ENCODE measurements at regions not wholly inside any gene's neighbourhood (a gene's known extent, or its start where the extent isn't known, plus 50 kb on each side); places are given as distances from the start of the nearest gene placed in this dataset.
"Not testable (repeated sequence)": the region's sequence is repeated elsewhere in the genome, so short reads cannot be mapped to it uniquely, and the experiment has no call there.

DNA sequence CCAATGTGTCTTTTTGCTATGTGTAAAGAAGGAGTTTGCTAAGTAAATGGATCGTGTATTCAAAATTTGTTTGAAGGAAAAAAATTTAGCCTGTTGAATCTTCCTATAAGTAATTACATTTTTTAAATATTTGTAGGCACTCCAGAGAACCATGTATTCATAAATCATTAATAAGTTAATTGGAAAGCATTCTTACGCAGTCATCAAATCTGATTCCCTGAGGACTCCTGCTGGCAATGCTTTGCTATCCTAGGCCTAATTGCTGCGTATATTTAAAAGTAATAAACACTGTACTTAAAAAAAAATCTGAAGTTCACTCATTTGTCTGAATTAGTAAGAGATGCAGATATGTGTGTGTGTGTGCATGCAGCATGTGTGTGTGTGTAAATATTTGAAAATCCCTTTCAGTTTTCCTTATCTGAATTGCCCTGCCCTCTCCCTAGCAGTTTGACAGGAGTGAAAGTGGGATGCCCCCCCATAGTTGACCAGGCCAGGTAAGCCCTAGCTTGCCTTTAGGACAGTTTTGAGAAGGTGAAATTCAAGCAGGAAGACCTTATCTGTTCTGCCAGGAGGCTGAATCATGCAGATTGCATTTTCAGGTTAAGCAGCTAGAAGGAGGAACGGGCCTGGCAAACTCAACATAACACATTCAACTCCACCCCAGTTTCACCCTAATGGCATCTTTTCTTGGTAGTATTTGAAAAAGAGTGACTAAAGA, 81.2 kb upstream of the DNAH5 start:
- ATAC-seq, result no peak
- intact Hi-C loops (cut with DNase I, micrococcal nuclease), result no loop called here

DNA sequence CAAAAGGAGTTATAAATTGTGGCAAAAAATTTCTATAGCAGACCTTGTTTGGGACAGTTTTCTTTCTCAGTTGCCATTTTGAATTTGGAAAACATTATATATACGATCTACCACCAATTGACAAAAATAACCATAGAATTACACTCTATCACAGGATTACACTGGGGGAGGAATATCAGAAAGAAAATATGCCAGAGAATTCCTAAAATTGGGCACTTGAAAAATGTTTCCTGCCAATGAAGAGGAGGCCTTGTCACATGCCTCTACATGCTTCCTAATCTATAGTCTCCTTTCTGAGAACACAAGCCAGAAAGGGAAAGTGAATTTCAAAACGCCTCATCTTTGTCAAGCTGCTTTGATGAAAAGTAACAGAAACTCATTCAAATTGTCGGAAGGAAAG, 78.5 kb upstream of the DNAH5 start:
- intact Hi-C loops (cut with DNase I, micrococcal nuclease), result no loop called here
- no peak for DNase-seq
- no peak for ATAC-seq

More for the DNA sequence above, 81.2 kb upstream of the DNAH5 start:
- DNase-seq, result no peak

DNA sequence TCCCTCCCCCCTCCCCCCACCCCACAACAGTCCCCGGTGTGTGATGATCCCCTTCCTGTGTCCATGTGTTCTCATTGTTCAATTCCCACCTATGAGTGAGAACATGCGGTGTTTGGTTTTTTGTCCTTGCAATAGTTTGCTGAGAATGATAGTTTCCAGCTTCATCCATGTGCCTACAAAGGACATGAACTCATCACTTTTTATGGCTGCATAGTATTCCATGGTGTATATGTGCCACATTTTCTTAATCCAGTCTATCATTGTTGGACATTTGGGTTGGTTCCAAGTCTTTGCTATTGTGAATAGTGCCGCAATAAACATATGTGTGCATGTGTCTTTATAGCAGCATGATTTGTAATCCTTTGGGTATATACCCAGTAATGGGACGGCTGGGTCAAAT, 76.5 kb upstream of the DNAH5 start:
- intact Hi-C loops (cut with DNase I, micrococcal nuclease); ATAC-seq; DNase-seq: not testable (repeated sequence)

GRCh38 chr5:14019768-14020290, 75.3 kb upstream of the DNAH5 start:
- ATAC-seq, result no peak
- intact Hi-C loops (cut with DNase I, micrococcal nuclease), result no loop called here
- DNase-seq, result no peak

GRCh38 chr5:14017904-14018303, 73.4 kb upstream of the DNAH5 start:
- intact Hi-C loops (cut with DNase I, micrococcal nuclease), result no loop called here
- DNase-seq (no peak), ATAC-seq (no peak)

- no peak for DNase-seq
- intact Hi-C loops (cut with DNase I, micrococcal nuclease), result no loop called here
- ATAC-seq, result no peak
These were observed 72.1 kb upstream of the DNAH5 start for GRCh38 chr5:14016549-14016948.

DNA sequence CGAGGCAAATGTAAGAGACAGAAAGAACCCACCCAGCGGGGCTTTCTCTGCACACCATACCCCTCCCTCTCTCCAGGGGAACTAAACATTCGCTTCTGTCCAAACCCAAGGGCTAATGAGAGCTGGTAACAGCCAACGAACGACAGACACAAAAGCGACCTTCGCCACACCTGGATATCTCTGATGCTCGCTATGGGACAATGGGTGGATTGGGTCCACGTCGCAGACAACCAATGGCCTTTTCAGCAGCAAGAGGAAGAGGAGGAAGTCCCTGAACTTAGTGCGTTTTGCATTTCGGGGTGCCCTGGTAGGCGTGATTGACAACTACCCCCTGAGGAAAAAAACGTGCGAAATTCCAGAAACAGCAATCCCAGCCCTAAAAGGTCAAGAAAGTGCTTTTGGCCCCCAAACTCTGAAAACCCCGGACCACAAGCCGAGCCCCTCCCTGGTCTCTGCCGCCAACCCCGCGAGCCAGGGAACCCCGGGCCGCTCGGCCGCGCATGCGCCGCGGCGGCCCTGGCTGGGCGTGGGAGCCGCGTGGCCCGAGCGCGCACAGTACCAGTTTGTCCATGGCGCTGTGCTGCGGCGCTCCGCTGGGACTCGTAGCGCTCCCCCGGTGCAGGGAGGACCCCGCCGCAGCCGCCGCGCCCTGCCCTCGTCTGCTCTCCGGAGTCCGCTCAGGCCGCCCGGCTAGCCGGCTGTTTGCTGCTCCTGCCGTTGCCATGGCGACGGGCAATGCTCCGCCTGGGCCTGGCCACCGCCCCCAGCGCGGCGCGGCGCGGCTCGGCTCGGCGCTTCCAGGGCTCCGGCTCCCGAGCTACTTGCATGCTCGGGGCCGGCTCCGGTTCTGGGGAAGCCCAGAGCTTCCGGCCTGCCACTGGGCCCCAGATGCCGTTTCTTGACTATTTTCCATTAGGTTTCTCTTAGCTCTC, 66.9 kb upstream of the DNAH5 start:
- intact Hi-C loops (cut with DNase I, micrococcal nuclease), result loop anchor here in 1 of 2 donors (5.0 kb wide), 1 partner anchor 261 kb away; no protein-coding TSS in a partner anchor
- ATAC-seq (peak; percentile 94), DNase-seq (peak; percentile 85 to 89)

DNA sequence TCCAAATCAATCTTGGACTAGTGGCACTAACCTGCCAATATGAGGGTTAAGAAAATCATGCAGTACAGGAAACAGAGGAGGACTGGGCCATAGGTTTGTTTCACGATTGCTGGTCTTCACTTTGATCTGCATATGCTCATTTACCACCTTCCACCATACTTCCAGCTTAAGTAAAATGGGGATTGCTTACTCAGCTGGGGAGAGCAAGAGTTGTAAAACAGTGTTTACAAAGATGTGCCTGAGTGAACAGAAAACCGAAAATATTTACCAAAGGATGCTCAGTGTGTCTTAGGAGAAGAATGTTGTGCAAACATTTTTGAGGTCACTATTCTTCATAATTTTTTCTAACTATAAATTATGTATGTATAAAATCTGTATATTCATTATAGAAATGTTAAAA, 65.1 kb upstream of the DNAH5 start:
- DNase-seq (no peak), ATAC-seq (no peak)
- intact Hi-C loops (cut with DNase I, micrococcal nuclease), result loop anchor here in 1 of 2 donors (10.0 kb wide), 1 partner anchor 345 kb away; no protein-coding TSS in a partner anchor

DNA sequence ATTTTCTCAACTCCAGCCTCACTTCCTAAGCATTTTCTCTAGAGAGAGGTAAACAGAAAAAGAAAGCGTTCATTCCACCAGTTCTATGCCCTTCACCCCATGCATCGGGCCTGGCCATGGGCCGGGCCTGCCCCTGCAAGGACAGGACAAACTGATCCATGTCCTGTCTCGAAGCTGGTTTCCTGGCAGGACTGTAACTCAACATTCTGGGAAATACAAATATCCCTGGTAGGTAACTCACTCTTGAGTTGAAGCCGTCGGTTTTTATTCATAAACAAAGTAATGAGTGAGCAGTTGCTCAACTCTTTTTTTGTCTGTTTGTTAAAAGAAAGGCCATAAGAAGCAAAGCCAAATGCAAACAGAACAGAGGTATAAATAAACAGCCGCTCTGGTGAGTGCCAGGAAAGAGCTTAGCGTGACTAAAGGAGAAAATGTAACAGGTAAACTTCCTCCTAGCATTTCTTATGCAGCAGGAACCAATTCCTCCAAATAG, 64.4 kb upstream of the DNAH5 start:
- DNase-seq (no peak), ATAC-seq (no peak)
- intact Hi-C loops (cut with DNase I, micrococcal nuclease), result loop anchor here in 1 of 2 donors (10.0 kb wide), 1 partner anchor 346 kb away; no protein-coding TSS in a partner anchor

GRCh38 chr5:14006823-14007520, 62.5 kb upstream of the DNAH5 start:
- DNase-seq, result no peak
- no peak for ATAC-seq
- intact Hi-C loops (cut with DNase I, micrococcal nuclease), result loop anchor here in 1 of 2 donors (10.0 kb wide), 1 partner anchor 348 kb away; no protein-coding TSS in a partner anchor

DNA sequence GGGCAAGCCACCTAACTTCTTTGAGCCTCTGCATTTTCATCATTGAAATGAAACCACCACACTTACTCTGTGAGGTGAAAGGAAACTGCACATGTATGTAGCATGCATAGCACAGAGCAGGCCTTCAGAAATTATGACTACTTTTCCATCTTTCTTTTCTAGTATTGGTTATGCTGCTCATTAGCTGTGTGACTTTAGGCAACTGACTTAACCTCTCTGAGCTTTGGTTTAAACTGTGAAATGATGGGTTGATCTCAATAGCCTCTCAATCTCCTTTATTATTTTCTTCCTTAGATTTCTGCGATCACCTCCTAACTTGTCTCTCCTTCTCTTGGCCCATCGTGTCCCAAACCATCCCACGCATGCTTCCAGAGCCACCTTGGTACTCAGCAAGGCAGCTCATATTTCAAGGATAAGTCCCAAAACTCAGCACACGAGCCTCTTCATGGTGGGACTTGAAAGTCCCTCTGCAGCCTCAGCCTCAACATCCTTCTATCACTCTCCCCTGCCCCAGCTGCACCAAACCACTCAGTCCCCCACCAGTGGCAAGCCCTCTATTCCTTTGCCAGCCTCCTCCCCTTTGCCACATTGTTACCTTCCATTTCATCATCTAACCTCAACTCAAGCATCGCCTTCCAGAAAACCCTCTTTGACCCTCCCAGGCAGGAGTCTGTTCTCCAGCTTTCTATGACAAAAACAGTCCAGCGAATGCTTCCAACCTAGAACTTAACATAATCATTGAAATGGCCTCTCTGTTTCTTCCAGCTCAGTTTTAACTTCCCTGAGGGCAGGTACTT, 60.3 kb upstream of the DNAH5 start:
- intact Hi-C loops (cut with DNase I, micrococcal nuclease), result loop anchor here in 1 of 2 donors (10.0 kb wide), 1 partner anchor 350 kb away; no protein-coding TSS in a partner anchor
- ATAC-seq, result no peak
- DNase-seq, result no peak

- DNase-seq (no peak), ATAC-seq (no peak)
- intact Hi-C loops (cut with DNase I, micrococcal nuclease), result loop anchor here in 1 of 2 donors (10.0 kb wide), 1 partner anchor 351 kb away; no protein-coding TSS in a partner anchor
These were observed 59.4 kb upstream of the DNAH5 start for GRCh38 chr5:14003936-14004335.

DNA sequence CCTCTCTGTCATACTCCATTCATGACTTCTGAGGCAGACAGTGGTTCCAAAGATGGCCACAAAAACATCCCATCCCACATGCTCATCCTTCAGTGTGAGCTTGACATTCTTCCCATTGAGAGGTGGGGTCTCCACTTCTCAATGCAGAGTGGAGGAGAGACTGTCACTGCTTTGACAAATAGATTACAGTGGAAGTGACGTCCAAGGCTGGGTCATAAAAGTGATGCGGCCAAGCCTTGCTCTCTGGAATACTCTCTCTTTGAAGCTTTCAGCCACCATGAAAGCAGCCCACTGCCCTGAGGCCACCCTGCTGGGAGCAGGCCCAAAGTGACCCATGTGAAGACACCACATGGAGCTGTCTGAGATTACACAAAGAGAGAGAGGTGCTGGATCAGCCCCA, 59.0 kb upstream of the DNAH5 start:
- no peak for ATAC-seq
- intact Hi-C loops (cut with DNase I, micrococcal nuclease), result loop anchor here in 1 of 2 donors (10.0 kb wide), 1 partner anchor 351 kb away; no protein-coding TSS in a partner anchor
- DNase-seq, result no peak

- ATAC-seq (no peak), DNase-seq (no peak)
- intact Hi-C loops (cut with DNase I, micrococcal nuclease), result no loop called here
These were observed 53.8 kb upstream of the DNAH5 start for GRCh38 chr5:13998254-13998653.

DNA sequence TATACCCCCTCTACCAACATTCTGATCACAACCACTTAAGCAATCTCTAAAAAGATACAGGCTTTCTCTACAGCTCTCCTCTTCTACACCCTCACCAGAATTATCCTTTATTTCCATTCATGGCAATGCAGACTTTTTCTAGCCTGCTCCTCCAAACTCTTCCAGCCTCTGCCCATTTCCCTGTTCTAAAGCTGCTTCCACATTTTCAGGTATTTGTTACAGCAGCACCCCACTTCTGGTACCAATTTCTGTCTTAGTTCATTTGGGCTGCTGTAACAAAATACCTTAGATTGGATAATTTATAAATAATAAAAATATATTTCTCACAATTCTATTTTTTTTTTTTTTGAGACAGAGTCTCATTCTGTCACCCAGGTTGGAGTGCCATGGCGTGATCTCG, 53.0 kb upstream of the DNAH5 start:
- intact Hi-C loops (cut with DNase I, micrococcal nuclease), result no loop called here
- DNase-seq (no peak), ATAC-seq (no peak)

GRCh38 chr5:13994621-13995253, 50.2 kb upstream of the DNAH5 start:
- no peak for DNase-seq
- ATAC-seq, result no peak
- intact Hi-C loops (cut with DNase I, micrococcal nuclease), result no loop called here

All from left colon (tissue), 2 donors.